ENCODE measurements at regions not wholly inside any gene's neighbourhood (a gene's known extent, or its start where the extent isn't known, plus 50 kb on each side); places are given as distances from the start of the nearest gene placed in this dataset.
"Not testable (repeated sequence)": the region's sequence is repeated elsewhere in the genome, so short reads cannot be mapped to it uniquely, and the experiment has no call there.

DNA sequence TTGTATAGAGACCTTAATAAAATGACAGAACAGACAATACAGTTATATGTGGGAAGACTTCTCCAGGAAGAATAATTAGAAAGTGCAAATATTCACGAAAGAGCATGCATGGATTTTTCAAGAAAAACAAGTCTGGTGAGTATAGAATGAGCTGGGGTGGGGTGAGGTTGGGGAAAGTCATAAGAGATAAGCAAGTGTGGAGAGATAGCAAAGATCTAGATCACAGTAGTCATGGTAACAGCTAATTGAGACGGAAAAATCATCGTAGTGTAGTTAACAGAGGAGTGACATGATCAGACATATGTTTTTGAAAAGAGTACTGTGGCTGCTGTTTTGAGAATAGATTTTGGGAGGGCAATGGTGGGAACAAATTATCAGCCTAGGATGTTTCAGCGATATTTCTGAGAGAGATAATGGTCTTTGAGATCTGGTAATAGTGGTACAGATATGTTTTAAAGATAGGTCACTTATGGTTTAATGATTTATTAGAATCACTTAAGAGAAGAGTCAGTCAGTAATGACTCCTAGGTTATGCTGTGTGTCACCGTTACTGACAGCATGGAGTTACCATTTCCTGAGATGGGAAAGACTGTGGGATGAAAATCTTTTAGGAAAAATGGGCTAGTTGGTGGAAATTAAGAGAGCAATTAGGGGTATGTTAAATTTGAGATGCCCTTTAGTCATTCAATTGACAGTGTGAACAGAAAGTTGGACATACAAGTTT lies 248.5 kb upstream of the SLC8A1 start:
- Histone ChIP-seq H3K9ac (ENCODE audit: control insufficient read depth, insufficient read depth, low read length) (no peak overlapping the region), H3K4me1 (ENCODE audit: control insufficient read depth, insufficient read depth, low read length) (no peaks in the 10 kb centered on the region), H3K79me2 (ENCODE audit: control insufficient read depth, insufficient read depth, low read length) (no peaks in the 10 kb centered on the region), H3K4me2 (ENCODE audit: control insufficient read depth, insufficient read depth) (no peak overlapping the region), H3K27me3 (replicated peaks in 1 of 2; ENCODE audit: control insufficient read depth in 2 of 2, insufficient read depth in 2 of 2, low read length in 1 of 2) (no peaks in the 10 kb centered on the region), H2AFZ (ENCODE audit: control insufficient read depth, low read depth, low read length) (no peak overlapping the region), H4K20me1 (ENCODE audit: control insufficient read depth, insufficient read depth) (no peaks in the 10 kb centered on the region), H3K36me3 (ENCODE audit: control insufficient read depth in 2 of 2, insufficient read depth in 2 of 2, low read length in 1 of 2) (no peaks in the 10 kb centered on the region), H3K9me3 (replicated peaks; ENCODE audit: control insufficient read depth, insufficient read depth, low read length) (no peaks in the 10 kb centered on the region), H3K27ac (ENCODE audit: control insufficient read depth, insufficient read depth) (no peak overlapping the region), H3K4me3 (no peak overlapping the region)
- POLR2A ChIA-PET, result no interaction called here
- CTCF ChIA-PET, result no interaction called here
- no TSS peak for BruUV-seq (replicated peaks)
- 6% methylated on average over 5 of the region's 5 CpGs for WGBS (ENCODE audit: insufficient coverage, insufficient replicate concordance, low lambda C conversion rate, missing lambda C conversion rate)
- SMC1A ChIA-PET (ENCODE audit: uncharacterized antibody, unreplicated experiment), result no interaction called here
- FAIRE-seq, result no peak
- no peak for DNase-seq (ENCODE audit: low read depth, low spot score)
- TF ChIP-seq BACH1 (IDR thresholded peaks at IDR 0.05; ENCODE audit: borderline replicate concordance), result no peak
- no peak for TF ChIP-seq MEF2B (IDR thresholded peaks at IDR 0.05; ENCODE audit: partially characterized antibody, poor library complexity, severe bottlenecking)
- TF ChIP-seq, protein P1, sequence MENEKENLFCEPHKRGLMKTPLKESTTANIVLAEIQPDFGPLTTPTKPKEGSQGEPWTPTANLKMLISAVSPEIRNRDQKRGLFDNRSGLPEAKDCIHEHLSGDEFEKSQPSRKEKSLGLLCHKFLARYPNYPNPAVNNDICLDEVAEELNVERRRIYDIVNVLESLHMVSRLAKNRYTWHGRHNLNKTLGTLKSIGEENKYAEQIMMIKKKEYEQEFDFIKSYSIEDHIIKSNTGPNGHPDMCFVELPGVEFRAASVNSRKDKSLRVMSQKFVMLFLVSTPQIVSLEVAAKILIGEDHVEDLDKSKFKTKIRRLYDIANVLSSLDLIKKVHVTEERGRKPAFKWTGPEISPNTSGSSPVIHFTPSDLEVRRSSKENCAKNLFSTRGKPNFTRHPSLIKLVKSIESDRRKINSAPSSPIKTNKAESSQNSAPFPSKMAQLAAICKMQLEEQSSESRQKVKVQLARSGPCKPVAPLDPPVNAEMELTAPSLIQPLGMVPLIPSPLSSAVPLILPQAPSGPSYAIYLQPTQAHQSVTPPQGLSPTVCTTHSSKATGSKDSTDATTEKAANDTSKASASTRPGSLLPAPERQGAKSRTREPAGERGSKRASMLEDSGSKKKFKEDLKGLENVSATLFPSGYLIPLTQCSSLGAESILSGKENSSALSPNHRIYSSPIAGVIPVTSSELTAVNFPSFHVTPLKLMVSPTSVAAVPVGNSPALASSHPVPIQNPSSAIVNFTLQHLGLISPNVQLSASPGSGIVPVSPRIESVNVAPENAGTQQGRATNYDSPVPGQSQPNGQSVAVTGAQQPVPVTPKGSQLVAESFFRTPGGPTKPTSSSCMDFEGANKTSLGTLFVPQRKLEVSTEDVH (IDR thresholded peaks at IDR 0.05; ENCODE audit: low read depth, partially characterized antibody), result no peak
- no peak for TF ChIP-seq YBX1 (IDR thresholded peaks at IDR 0.05)
- no peak for TF ChIP-seq YY1 (IDR thresholded peaks at IDR 0.05; ENCODE audit: low read depth, low read length)
- no peak for TF ChIP-seq SRF (IDR thresholded peaks at IDR 0.05; ENCODE audit: low read depth in 2 of 2, low read length in 2 of 2)
- TF ChIP-seq, protein P2, sequence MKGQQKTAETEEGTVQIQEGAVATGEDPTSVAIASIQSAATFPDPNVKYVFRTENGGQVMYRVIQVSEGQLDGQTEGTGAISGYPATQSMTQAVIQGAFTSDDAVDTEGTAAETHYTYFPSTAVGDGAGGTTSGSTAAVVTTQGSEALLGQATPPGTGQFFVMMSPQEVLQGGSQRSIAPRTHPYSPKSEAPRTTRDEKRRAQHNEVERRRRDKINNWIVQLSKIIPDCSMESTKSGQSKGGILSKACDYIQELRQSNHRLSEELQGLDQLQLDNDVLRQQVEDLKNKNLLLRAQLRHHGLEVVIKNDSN (IDR thresholded peaks at IDR 0.05; ENCODE audit: borderline replicate concordance, extremely low read length, insufficient read depth, low read depth, low read length), result no peak
- no peak for TF ChIP-seq RAD51 (IDR thresholded peaks at IDR 0.05)
- TF ChIP-seq, protein P3, sequence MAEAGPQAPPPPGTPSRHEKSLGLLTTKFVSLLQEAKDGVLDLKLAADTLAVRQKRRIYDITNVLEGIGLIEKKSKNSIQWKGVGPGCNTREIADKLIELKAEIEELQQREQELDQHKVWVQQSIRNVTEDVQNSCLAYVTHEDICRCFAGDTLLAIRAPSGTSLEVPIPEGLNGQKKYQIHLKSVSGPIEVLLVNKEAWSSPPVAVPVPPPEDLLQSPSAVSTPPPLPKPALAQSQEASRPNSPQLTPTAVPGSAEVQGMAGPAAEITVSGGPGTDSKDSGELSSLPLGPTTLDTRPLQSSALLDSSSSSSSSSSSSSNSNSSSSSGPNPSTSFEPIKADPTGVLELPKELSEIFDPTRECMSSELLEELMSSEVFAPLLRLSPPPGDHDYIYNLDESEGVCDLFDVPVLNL (IDR thresholded peaks at IDR 0.05; ENCODE audit: low read depth, low read length), result no peak
- TF ChIP-seq CREB1 (IDR thresholded peaks at IDR 0.05; ENCODE audit: low read depth), result no peak
- no peak for TF ChIP-seq STAT3 (IDR thresholded peaks at IDR 0.05; ENCODE audit: low read depth, low read length)
- in situ Hi-C loops (cut with MboI), result no loop called here
- no peak for ATAC-seq
- intact Hi-C loops (cut with micrococcal nuclease; ENCODE audit: unreplicated experiment), result no loop called here
- RAD21 ChIA-PET (ENCODE audit: unreplicated experiment), result no interaction called here

DNA sequence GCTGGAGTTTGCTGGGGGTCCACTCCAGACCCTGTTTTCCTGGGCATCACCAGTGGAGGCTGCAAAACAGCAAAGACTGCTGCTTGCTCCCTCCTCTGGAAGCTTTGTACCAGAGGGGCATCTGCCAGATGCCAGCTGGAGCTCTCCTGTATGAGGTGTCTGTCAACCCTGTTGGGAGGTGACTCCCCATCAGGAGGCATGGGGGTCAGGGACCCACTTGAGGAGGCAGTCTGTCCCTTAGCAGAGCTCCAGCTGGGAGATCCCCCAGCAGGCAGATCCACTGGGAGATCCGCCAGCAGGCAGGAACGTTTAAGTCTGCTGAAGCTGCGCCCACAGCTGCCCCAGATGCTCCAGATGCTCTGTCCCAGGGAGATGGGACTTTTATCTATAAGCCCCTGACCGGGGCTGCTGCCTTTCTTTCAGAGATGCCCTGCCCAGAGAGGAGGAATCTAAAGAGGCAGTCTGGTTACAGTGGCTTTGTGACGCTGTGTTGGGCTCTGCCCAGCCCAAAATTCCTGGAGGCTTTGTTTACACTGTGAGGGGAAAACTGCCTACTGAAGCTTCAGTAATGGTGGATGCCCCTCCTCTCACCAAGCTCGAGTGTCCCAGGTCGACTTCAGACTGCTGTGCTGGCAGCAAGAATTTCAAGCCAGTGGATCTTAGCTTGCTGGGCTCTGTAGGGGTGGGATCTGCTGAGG lies 260.5 kb upstream of the SLC8A1 start:
- H4K20me1 ChIP-seq (ENCODE audit: control insufficient read depth, insufficient read depth); H3K79me2 ChIP-seq (ENCODE audit: control insufficient read depth, insufficient read depth, low read length); H3K4me1 ChIP-seq (ENCODE audit: control insufficient read depth, insufficient read depth, low read length); DNase-seq (ENCODE audit: low read depth, low spot score); RAD21 ChIA-PET (ENCODE audit: unreplicated experiment); H3K9me3 ChIP-seq (replicated peaks; ENCODE audit: control insufficient read depth, insufficient read depth, low read length); ATAC-seq; FAIRE-seq; BruUV-seq (replicated peaks); H3K27ac ChIP-seq (ENCODE audit: control insufficient read depth, insufficient read depth); H2AFZ ChIP-seq (ENCODE audit: control insufficient read depth, low read depth, low read length); SMC1A ChIA-PET (ENCODE audit: uncharacterized antibody, unreplicated experiment); in situ Hi-C loops (cut with MboI); H3K27me3 ChIP-seq (replicated peaks in 1 of 2; ENCODE audit: control insufficient read depth in 2 of 2, insufficient read depth in 2 of 2, low read length in 1 of 2); H3K4me2 ChIP-seq (ENCODE audit: control insufficient read depth, insufficient read depth); intact Hi-C loops (cut with micrococcal nuclease; ENCODE audit: unreplicated experiment); POLR2A ChIA-PET; H3K9ac ChIP-seq (ENCODE audit: control insufficient read depth, insufficient read depth, low read length); H3K36me3 ChIP-seq (ENCODE audit: control insufficient read depth in 2 of 2, insufficient read depth in 2 of 2, low read length in 1 of 2); H3K4me3 ChIP-seq: not testable (repeated sequence)
- WGBS (ENCODE audit: insufficient coverage, insufficient replicate concordance, low lambda C conversion rate, missing lambda C conversion rate), result 11% methylated on average over 7 of the region's 7 CpGs
- CTCF ChIA-PET, result interaction anchor here (1.3 kb wide), 1 partner anchor 13 kb away, joined by 3 read pairs; no protein-coding TSS in a partner anchor

Data from GM12878 (cell line).